ENCODE measurements at regions not wholly inside any gene's neighbourhood (a gene's known extent, or its start where the extent isn't known, plus 50 kb on each side); places are given as distances from the start of the nearest gene placed in this dataset.

DNA sequence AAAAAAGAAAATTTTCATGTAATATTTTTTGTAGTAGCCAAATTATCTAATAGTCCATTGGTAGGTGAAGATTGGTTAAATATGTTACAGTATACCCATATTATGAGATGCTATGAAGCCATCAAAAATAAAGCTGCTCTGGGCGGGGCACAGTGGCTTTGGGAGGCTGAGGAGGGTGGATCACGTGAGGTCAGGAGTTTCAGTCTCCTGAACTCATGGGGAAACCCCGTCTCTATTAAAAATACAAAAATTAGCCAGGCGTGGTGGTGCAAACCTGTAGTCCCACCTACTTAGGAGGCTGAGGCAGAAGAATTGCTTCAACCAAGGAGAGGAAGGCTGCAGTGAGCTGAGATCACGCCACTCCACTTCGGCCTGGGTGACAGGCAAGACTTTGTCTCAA, 360.5 kb downstream of the KIF16B start:
- no peak overlapping the region for H2AK9ac ChIP-seq (replicated peaks; ENCODE audit: low read depth, low read length, poor library complexity)
- peaks cover 8% of the 10 kb centered on the region; the same call in 1 of the 2 replicates for H3K9me3 ChIP-seq (ENCODE audit: control insufficient read depth, insufficient read depth, low read length)
- no peak for ATAC-seq (ENCODE audit: low read depth)
- H3K23ac ChIP-seq (ENCODE audit: low read depth, low read length) = no peak overlapping the region
- H2BK15ac ChIP-seq (ENCODE audit: low read depth, low read length) = no peak overlapping the region
- no peak overlapping the region for H2BK120ac ChIP-seq (ENCODE audit: low read depth, low read length)
- intact Hi-C loops (cut with micrococcal nuclease) = loop anchor here (10.0 kb wide), 1 partner anchor 202 kb away; no protein-coding TSS in a partner anchor
- POLR2A ChIA-PET (ENCODE audit: unreplicated experiment) = no interaction called here
- no peaks in the 10 kb centered on the region for H3K4me1 ChIP-seq (ENCODE audit: control insufficient read depth, insufficient read depth, low read length)
- no peak overlapping the region for H2AK5ac ChIP-seq (ENCODE audit: low read depth, low read length)
- no peaks in the 10 kb centered on the region for H3K27me3 ChIP-seq (ENCODE audit: control insufficient read depth, insufficient read depth, low read length)
- no peak overlapping the region for H3K56ac ChIP-seq (ENCODE audit: extremely low read depth, insufficient read depth, low read length)
- H4K91ac ChIP-seq (ENCODE audit: insufficient read depth, low read depth, low read length) = no peak overlapping the region
- no peak overlapping the region for H3K4me3 ChIP-seq (ENCODE audit: insufficient read depth, low read depth, low read length)
- H3K4me2 ChIP-seq (ENCODE audit: low read depth, low read length) = no peak overlapping the region
- H2BK5ac ChIP-seq (ENCODE audit: low read depth, low read length, poor library complexity, severe bottlenecking) = no peak overlapping the region
- dilution Hi-C loops (cut with HindIII; ENCODE audit: low sequenced_read_pairs, unreplicated experiment) = no loop called here
- no peak for DNase-seq
- H3K36me3 ChIP-seq (ENCODE audit: control insufficient read depth, insufficient read depth, low read length) = no peaks in the 10 kb centered on the region
- no peaks in the 10 kb centered on the region for H3K9me1 ChIP-seq (ENCODE audit: insufficient read depth, low read length)
- no peak overlapping the region for H4K5ac ChIP-seq (ENCODE audit: low read depth, low read length)
- H3K9ac ChIP-seq (ENCODE audit: low read depth, low read length) = no peak overlapping the region
- H3K79me1 ChIP-seq (ENCODE audit: low read depth in 1 of 2, low read length in 2 of 2) = no peaks in the 10 kb centered on the region
- H3K14ac ChIP-seq (replicated peaks; ENCODE audit: low read depth, low read length) = no peak overlapping the region
- H4K20me1 ChIP-seq (ENCODE audit: insufficient read depth, low read length) = no peaks in the 10 kb centered on the region
- no peak for TF ChIP-seq FOS (IDR thresholded peaks at IDR 0.05; ENCODE audit: low read depth, low read length)
- TF ChIP-seq, protein P1, sequence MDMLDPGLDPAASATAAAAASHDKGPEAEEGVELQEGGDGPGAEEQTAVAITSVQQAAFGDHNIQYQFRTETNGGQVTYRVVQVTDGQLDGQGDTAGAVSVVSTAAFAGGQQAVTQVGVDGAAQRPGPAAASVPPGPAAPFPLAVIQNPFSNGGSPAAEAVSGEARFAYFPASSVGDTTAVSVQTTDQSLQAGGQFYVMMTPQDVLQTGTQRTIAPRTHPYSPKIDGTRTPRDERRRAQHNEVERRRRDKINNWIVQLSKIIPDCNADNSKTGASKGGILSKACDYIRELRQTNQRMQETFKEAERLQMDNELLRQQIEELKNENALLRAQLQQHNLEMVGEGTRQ (IDR thresholded peaks at IDR 0.05; ENCODE audit: low read depth, low read length) = no peak
- TF ChIP-seq SMC3 (IDR thresholded peaks at IDR 0.05; ENCODE audit: low read depth, low read length) = no peak
- no peak for TF ChIP-seq CHD1 (IDR thresholded peaks at IDR 0.05; ENCODE audit: low read depth, low read length)
- no peak for TF ChIP-seq RAD21 (IDR thresholded peaks at IDR 0.05; ENCODE audit: low read length)
- TF ChIP-seq CEBPB (IDR thresholded peaks at IDR 0.05; ENCODE audit: low read depth, low read length) = no peak
- TF ChIP-seq NFE2L2 (IDR thresholded peaks at IDR 0.05; ENCODE audit: low read depth, low read length) = no peak
- TF ChIP-seq RCOR1 (IDR thresholded peaks at IDR 0.05; ENCODE audit: insufficient replicate concordance, low read length) = no peak
- in situ Hi-C loops (cut with MboI; ENCODE audit: low sequenced_read_pairs) = no loop called here
- no peak overlapping the region for H3K27ac ChIP-seq (ENCODE audit: insufficient read depth, low read length)
- no peak overlapping the region for H2BK20ac ChIP-seq (ENCODE audit: low read depth, low read length)
- H3K4ac ChIP-seq (ENCODE audit: low read depth, low read length) = no peak overlapping the region
- no CpG with 5 or more reads among the region's 6 CpGs for WGBS, 2 experiments (ENCODE audit: extremely low coverage in 2 of 2, insufficient read length in 1 of 2)
- no TSS peak for BruUV-seq (replicated peaks)
- no peak overlapping the region for H2AFZ ChIP-seq (replicated peaks; ENCODE audit: low read length, poor library complexity)
- no peak overlapping the region for H4K8ac ChIP-seq (ENCODE audit: low read depth in 2 of 2, low read length in 2 of 2)
- no peak overlapping the region for H3K18ac ChIP-seq (ENCODE audit: low read depth, low read length)
- CTCF ChIA-PET = no interaction called here
